Endothelial cell of umbilical vein (primary cell): ENCODE measurements at regions not wholly inside any gene's neighbourhood (a gene's known extent, or its start where the extent isn't known, plus 50 kb on each side); places are given as distances from the start of the nearest gene placed in this dataset.

ENCODE experiments used
- BruUV-seq: library from RNA; stranded (reverse); fragments of 400-500 nt; replicated peaks from 2 replicates; lab custom pipeline; 2021; lab: Mats Ljungman, UMichigan
- CTCF ChIA-PET: fragments of 300-600, 350-600 bp; sonication (Branson Sonifier 250); formaldehyde crosslinking; loops from one replicate; lab custom pipeline; 2021; ENCODE audit warnings: antibody characterized with exemption, inconsistent platforms; lab: Charles Lee
- POLR2A ChIA-PET: fragments of 300-600, 350-600 bp; sonication (Branson Sonifier 250); formaldehyde crosslinking; loops from one replicate; lab custom pipeline; 2021; ENCODE audit warnings: antibody characterized with exemption, inconsistent platforms; lab: Charles Lee
- DNase-seq: peaks from one replicate; pipeline ENCODE4 v3.0.0-alpha.2; 2011; ENCODE audit warnings: low read depth, low spot score
- FAIRE-seq: peaks from 2 replicates; lab custom pipeline; 2011; peaks lifted over from hg19 to GRCh38; lab: Jason Lieb, UNC
- H2AFZ ChIP-seq: 2 replicates; pipeline ENCODE4 v1.6.0; 2012; ENCODE audit warnings: low read depth, low read length, control low read depth, inconsistent platforms
- H3K27ac ChIP-seq: 2 replicates; pipeline ENCODE4 v1.5.1; 2011; ENCODE audit warnings: low read depth, mild to moderate bottlenecking, control low read depth, low read length, moderate library complexity; ENCODE audit not compliant: insufficient read depth
- H3K27me3 ChIP-seq, 2 experiments: 2 replicates each; pipeline versions ENCODE4 v1.6.0 to v1.6.1; 2011; ENCODE audit warnings: low read length in 2 of 2, mixed read lengths in 1 of 2; ENCODE audit not compliant: control insufficient read depth in 2 of 2, insufficient read depth in 2 of 2
- H3K36me3 ChIP-seq, 2 experiments: 2 replicates in 1 of 2; 3 replicates in 1 of 2; pipeline ENCODE4 v1.5.1; 2011; ENCODE audit warnings: low read length in 2 of 2, mild to moderate bottlenecking in 1 of 2, moderate library complexity in 1 of 2; ENCODE audit not compliant: control insufficient read depth in 2 of 2, insufficient read depth in 2 of 2; ENCODE audit errors: extremely low read depth in 1 of 2
- H3K4me1 ChIP-seq: 3 replicates; pipeline ENCODE4 v1.5.1; 2011; ENCODE audit warnings: mild to moderate bottlenecking, low read length; ENCODE audit not compliant: control insufficient read depth, insufficient read depth; ENCODE audit errors: extremely low read depth
- H3K4me2 ChIP-seq: 2 replicates; pipeline ENCODE4 v1.6.1; 2011; ENCODE audit warnings: low read length, control low read depth, mixed read lengths; ENCODE audit not compliant: insufficient read depth
- H3K4me3 ChIP-seq, 3 experiments: fragments of 200-600 bp in 1 of 3; sonication (generic), shearing (Covaris generic) in 1 of 3; replicated peaks in 1 of 3; 2 replicates each; pipeline ENCODE4 v1.5.1; 2011 to 2016; ENCODE audit warnings: control low read depth in 3 of 3, low read length in 3 of 3, mild to moderate bottlenecking in 2 of 3, inconsistent platforms in 1 of 3, low read depth in 1 of 3, moderate library complexity in 1 of 3; ENCODE audit not compliant: insufficient read depth in 1 of 3
- H3K79me2 ChIP-seq: 2 replicates; pipeline ENCODE4 v1.6.0; 2012; ENCODE audit warnings: low read length, inconsistent platforms; ENCODE audit not compliant: control insufficient read depth, insufficient read depth
- H3K9ac ChIP-seq: replicated peaks from 2 replicates; pipeline ENCODE3; 2011; ENCODE audit warnings: low read length, control low read depth; ENCODE audit not compliant: insufficient read depth; ENCODE audit errors: extremely low read depth
- H3K9me1 ChIP-seq: replicated peaks from 3 replicates; pipeline ENCODE4 v1.6.0; 2011; ENCODE audit warnings: mild to moderate bottlenecking, low read length; ENCODE audit not compliant: control insufficient read depth, insufficient read depth; ENCODE audit errors: extremely low read depth
- H3K9me3 ChIP-seq: replicated peaks from 2 replicates; pipeline ENCODE4 v1.5.1; 2012; ENCODE audit warnings: low read length, inconsistent platforms; ENCODE audit not compliant: control insufficient read depth, insufficient read depth
- H4K20me1 ChIP-seq: replicated peaks from 2 replicates; pipeline ENCODE3; 2011; ENCODE audit warnings: mild to moderate bottlenecking, low read length; ENCODE audit not compliant: control insufficient read depth, insufficient read depth; ENCODE audit errors: extremely low read depth
- CTCF ChIP-seq, 2 donors: IDR thresholded peaks; 1 replicate in 1 of 2; 2 replicates in 1 of 2; pipeline ENCODE4 v1.5.1; 2011; ENCODE audit warnings: low read length in 2 of 2, mild to moderate bottlenecking in 2 of 2, moderate library complexity in 2 of 2, control low read depth in 1 of 2, inconsistent platforms in 1 of 2, low read depth in 1 of 2; ENCODE audit not compliant: insufficient read depth in 1 of 2; ENCODE audit errors: extremely low read depth in 1 of 2
- EZH2 ChIP-seq: IDR thresholded peaks from 2 replicates; pipeline ENCODE4 v1.6.1; 2012; ENCODE audit warnings: borderline replicate concordance, low read depth, mild to moderate bottlenecking, moderate library complexity, low read length, inconsistent platforms; ENCODE audit not compliant: severe bottlenecking
- FOS ChIP-seq: IDR thresholded peaks from 2 replicates; pipeline ENCODE4 v1.6.1; 2011; ENCODE audit warnings: mild to moderate bottlenecking, low read length, moderate library complexity, borderline replicate concordance; ENCODE audit not compliant: insufficient read depth
- GATA2 ChIP-seq: IDR thresholded peaks from 2 replicates; pipeline ENCODE4 v1.7.0; 2011; ENCODE audit warnings: low read depth, mild to moderate bottlenecking, moderate library complexity, mixed read lengths, low read length; ENCODE audit not compliant: insufficient read length, insufficient read depth
- JUN ChIP-seq: IDR thresholded peaks from 2 replicates; pipeline ENCODE4 v1.6.1; 2011; ENCODE audit warnings: borderline replicate concordance, low read depth; ENCODE audit not compliant: insufficient read length, insufficient read depth
- MAX ChIP-seq: IDR thresholded peaks from 2 replicates; pipeline ENCODE4 v1.6.1; 2011; ENCODE audit not compliant: insufficient read depth, insufficient read length
- MYC ChIP-seq: IDR thresholded peaks from one replicate; pipeline ENCODE4 v1.6.1; 2011; ENCODE audit warnings: mild to moderate bottlenecking, low read depth, low read length
- POLR2A ChIP-seq: IDR thresholded peaks from 2 replicates; pipeline ENCODE4 v1.6.1; 2012; ENCODE audit warnings: low read depth, mild to moderate bottlenecking, control low read depth, low read length
- POLR2AphosphoS5 ChIP-seq: IDR thresholded peaks from 2 replicates; pipeline ENCODE4 v1.6.1; 2012; ENCODE audit warnings: low read depth, mild to moderate bottlenecking, control low read depth, low read length, moderate library complexity; ENCODE audit not compliant: insufficient read depth
- dilution Hi-C: fragments of 300-500 bp; cut with MboI; formaldehyde crosslinking; loops from one replicate; pipeline ENCODE4 v1.15.0; 2019; ENCODE audit warnings: low sequenced_read_pairs; ENCODE audit not compliant: extremely low pct_ligation_motif_present
- intact Hi-C: fragments of 100-400 bp; cut with micrococcal nuclease; formaldehyde crosslinking; loops from one replicate; pipeline ENCODE4 v1.10.0; 2022

GRCh38 chr12:73589220-73589619, 948.4 kb upstream of the ATXN7L3B start:
- Histone ChIP-seq H3K9ac (no peak overlapping the region), H3K4me3 (no peak overlapping the region), H2AFZ (no peak overlapping the region), H3K9me1 (no peaks in the 10 kb centered on the region), H4K20me1 (no peaks in the 10 kb centered on the region), H3K27ac (no peak overlapping the region), H3K9me3 (no peaks in the 10 kb centered on the region), H3K27me3 (no peaks in the 10 kb centered on the region), H3K4me1 (no peaks in the 10 kb centered on the region), H3K79me2 (no peaks in the 10 kb centered on the region), H3K36me3 (no peaks in the 10 kb centered on the region), H3K4me2 (no peak overlapping the region)
- POLR2A ChIA-PET = no interaction called here
- no TSS peak for BruUV-seq
- CTCF ChIA-PET = no interaction called here
- DNase-seq (no peak), FAIRE-seq (no peak)
- dilution Hi-C loops (no loop called here), intact Hi-C loops (no loop called here)
- TF ChIP-seq FOS (no peak), MYC (no peak), MAX (no peak), EZH2 (no peak), POLR2AphosphoS5 (no peak), GATA2 (no peak), CTCF (IDR thresholded peaks at IDR 0.05; ENCODE audit: extremely low read depth in 1 of 2, insufficient read depth in 1 of 2, low read depth in 1 of 2, low read length in 2 of 2) (no peak)

GRCh38 chr12:73598626-73599025, 939.0 kb upstream of the ATXN7L3B start:
- Histone ChIP-seq H2AFZ (no peak overlapping the region), H3K4me2 (no peak overlapping the region), H3K9ac (no peak overlapping the region), H4K20me1 (no peaks in the 10 kb centered on the region), H3K79me2 (no peaks in the 10 kb centered on the region), H3K9me1 (no peaks in the 10 kb centered on the region), H3K36me3 (no peaks in the 10 kb centered on the region), H3K4me1 (no peaks in the 10 kb centered on the region), H3K4me3 (no peak overlapping the region), H3K9me3 (peaks cover 2% of the 10 kb centered on the region), H3K27ac (no peak overlapping the region), H3K27me3 (no peaks in the 10 kb centered on the region)
- intact Hi-C loops (no loop called here), dilution Hi-C loops (no loop called here)
- DNase-seq (no peak), FAIRE-seq (no peak)
- ChIA-PET CTCF (no interaction called here), POLR2A (no interaction called here)
- no peak for TF ChIP-seq JUN
- no peak for TF ChIP-seq POLR2A
- no peak for TF ChIP-seq CTCF (IDR thresholded peaks at IDR 0.05; ENCODE audit: extremely low read depth in 1 of 2, insufficient read depth in 1 of 2, low read depth in 1 of 2, low read length in 2 of 2)
- no peak for TF ChIP-seq FOS
- no peak for TF ChIP-seq MAX
- TF ChIP-seq GATA2 = no peak
- no peak for TF ChIP-seq POLR2AphosphoS5
- no peak for TF ChIP-seq MYC
- no peak for TF ChIP-seq EZH2
- no TSS peak for BruUV-seq
